Activated naive CD8-positive, alpha-beta T cell treated with anti-CD3 and anti-CD28 coated beads for 36 hours (primary cell): ENCODE measurements at regions not wholly inside any gene's neighbourhood (a gene's known extent, or its start where the extent isn't known, plus 50 kb on each side); places are given as distances from the start of the nearest gene placed in this dataset.

ENCODE experiments used
- DNase-seq: peaks from one replicate; pipeline ENCODE4 v3.0.0; 2021
- H3K27ac Mint-ChIP-seq: one replicate; pipeline ENCODE4 v1.8.0; 2022; ENCODE audit warnings: mild to moderate bottlenecking, moderate library complexity, mixed read lengths
- H3K27me3 Mint-ChIP-seq: one replicate; pipeline ENCODE4 v1.8.0; 2022; ENCODE audit warnings: mild to moderate bottlenecking, mixed read lengths
- H3K36me3 Mint-ChIP-seq: one replicate; pipeline ENCODE4 v1.8.0; 2021; ENCODE audit warnings: mild to moderate bottlenecking, mixed read lengths
- H3K4me1 Mint-ChIP-seq: one replicate; pipeline ENCODE4 v1.8.0; 2021; ENCODE audit warnings: mixed read lengths
- H3K4me3 Mint-ChIP-seq: one replicate; pipeline ENCODE4 v1.8.0; 2022; ENCODE audit warnings: mild to moderate bottlenecking, moderate library complexity, mixed read lengths
- H3K9me3 Mint-ChIP-seq: one replicate; pipeline ENCODE4 v1.8.0; 2022; ENCODE audit warnings: mixed read lengths

- H3K27ac Mint-ChIP-seq: no peak overlapping the region
- no peaks in the 10 kb centered on the region for H3K27me3 Mint-ChIP-seq
- H3K4me1 Mint-ChIP-seq: no peaks in the 10 kb centered on the region
Observed at GRCh38 chr11:42542336-42542735, 769.5 kb upstream of the API5 start.

GRCh38 chr11:42543844-42544419 lies 767.9 kb upstream of the API5 start:
- H3K9me3 Mint-ChIP-seq: peaks cover 8% of the 10 kb centered on the region
- H3K4me1 Mint-ChIP-seq: no peaks in the 10 kb centered on the region
- peaks cover 3% of the 10 kb centered on the region for H3K27me3 Mint-ChIP-seq
- DNase-seq: no peak
- H3K36me3 Mint-ChIP-seq: no peaks in the 10 kb centered on the region
- H3K27ac Mint-ChIP-seq: no peak overlapping the region
- no peak overlapping the region for H3K4me3 Mint-ChIP-seq

More at GRCh38 chr11:42542336-42542735, 769.5 kb upstream of the API5 start:
- H3K36me3 Mint-ChIP-seq: no peaks in the 10 kb centered on the region
- no peak for DNase-seq
- peaks cover 6% of the 10 kb centered on the region for H3K9me3 Mint-ChIP-seq
- H3K4me3 Mint-ChIP-seq: no peak overlapping the region

GRCh38 chr11:42544726-42545125 lies 767.1 kb upstream of the API5 start:
- Mint-ChIP-seq H3K4me1 (no peaks in the 10 kb centered on the region), H3K4me3 (no peak overlapping the region), H3K27ac (no peak overlapping the region), H3K27me3 (peaks cover 3% of the 10 kb centered on the region), H3K9me3 (peaks cover 8% of the 10 kb centered on the region), H3K36me3 (no peaks in the 10 kb centered on the region)
- no peak for DNase-seq

DNA sequence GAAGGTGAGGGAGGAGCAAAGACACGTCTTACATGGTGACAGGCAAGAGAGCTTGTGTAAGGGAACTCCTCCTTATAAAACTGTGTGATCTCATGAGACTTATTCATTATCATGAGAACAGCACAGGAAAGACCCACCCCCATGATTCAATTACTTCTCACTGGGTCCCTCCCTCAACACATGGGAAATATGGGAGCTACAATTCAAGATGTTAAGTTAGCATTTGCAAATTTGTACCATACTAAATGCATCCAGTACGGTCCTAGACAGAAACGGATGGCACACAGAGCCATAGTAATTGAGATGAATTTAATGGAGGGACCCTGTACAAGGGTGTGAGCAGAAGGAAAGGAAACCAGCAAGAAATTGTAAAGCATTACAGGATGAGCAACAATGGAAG lies 765.8 kb upstream of the API5 start:
- Mint-ChIP-seq H3K4me3 (no peak overlapping the region), H3K27ac (no peak overlapping the region), H3K27me3 (peaks cover 3% of the 10 kb centered on the region), H3K4me1 (no peaks in the 10 kb centered on the region), H3K36me3 (no peaks in the 10 kb centered on the region), H3K9me3 (peaks cover 8% of the 10 kb centered on the region)
- no peak for DNase-seq

DNA sequence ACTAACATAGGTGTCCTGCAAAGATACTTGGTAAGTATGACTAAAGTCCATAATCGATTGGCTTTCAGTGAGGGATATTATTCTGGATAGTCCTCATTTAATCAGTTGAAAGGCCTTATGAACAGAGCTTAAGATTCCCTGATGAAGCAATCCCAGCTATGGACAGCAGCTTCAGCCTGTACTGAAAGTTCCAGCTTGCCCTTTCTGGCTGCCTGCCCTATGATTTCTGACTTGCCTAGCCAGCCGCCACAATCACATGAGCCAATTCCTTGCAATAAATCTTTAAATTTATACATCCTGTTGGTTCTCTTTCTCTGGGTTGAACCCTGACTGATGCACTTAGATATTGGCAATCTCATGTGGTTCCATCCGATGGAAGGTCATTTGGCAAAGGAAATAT lies 759.0 kb upstream of the API5 start:
- Mint-ChIP-seq H3K27ac (no peak overlapping the region), H3K27me3 (peaks cover 3% of the 10 kb centered on the region), H3K4me3 (no peak overlapping the region), H3K36me3 (no peaks in the 10 kb centered on the region), H3K9me3 (peaks cover 2% of the 10 kb centered on the region), H3K4me1 (no peaks in the 10 kb centered on the region)
- no peak for DNase-seq

GRCh38 chr11:42555190-42555589 lies 756.6 kb upstream of the API5 start:
- Mint-ChIP-seq H3K4me1 (no peaks in the 10 kb centered on the region), H3K27ac (no peak overlapping the region), H3K9me3 (peaks cover 1% of the 10 kb centered on the region), H3K27me3 (no peaks in the 10 kb centered on the region), H3K4me3 (no peak overlapping the region), H3K36me3 (no peaks in the 10 kb centered on the region)
- no peak for DNase-seq

- peaks cover 14% of the 10 kb centered on the region for H3K9me3 Mint-ChIP-seq
- no peak for DNase-seq
- no peak overlapping the region for H3K4me3 Mint-ChIP-seq
- no peak overlapping the region for H3K27ac Mint-ChIP-seq
- no peaks in the 10 kb centered on the region for H3K4me1 Mint-ChIP-seq
- H3K27me3 Mint-ChIP-seq: no peaks in the 10 kb centered on the region
- H3K36me3 Mint-ChIP-seq: no peaks in the 10 kb centered on the region
Observed at GRCh38 chr11:42571131-42571877, 740.5 kb upstream of the API5 start.

DNA sequence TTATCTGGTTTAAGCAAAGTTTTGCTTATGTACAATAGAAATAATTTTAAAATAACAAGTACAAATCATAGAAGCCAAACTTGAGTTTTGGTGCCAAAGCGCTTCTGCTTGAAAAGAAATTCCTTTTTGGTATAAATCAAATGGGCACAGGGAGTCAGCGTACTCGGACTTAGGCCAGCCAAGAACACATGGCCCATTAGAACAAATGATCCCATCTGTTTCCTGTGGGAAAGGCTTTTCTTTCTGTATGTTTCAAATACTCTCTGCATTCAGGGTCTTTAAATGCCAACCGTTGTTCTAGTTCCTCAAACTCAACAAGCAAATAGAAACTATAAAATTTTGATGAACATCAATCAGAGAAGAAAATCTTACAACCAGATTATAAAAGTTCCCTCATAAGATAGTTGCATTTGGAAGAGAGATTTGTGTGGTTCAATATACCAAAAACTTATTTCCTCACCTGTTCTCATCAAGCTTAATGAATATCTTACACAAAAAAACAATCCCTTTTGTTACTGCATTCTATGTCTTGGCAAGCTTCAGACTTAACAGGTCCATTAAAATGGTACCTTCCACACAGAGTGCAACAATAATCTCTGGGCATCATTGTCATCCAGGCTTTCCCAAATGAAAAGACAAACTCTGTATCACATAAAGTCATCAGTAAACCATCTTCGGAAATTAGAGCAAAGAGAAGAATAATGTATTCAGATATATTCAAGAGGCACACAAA lies 739.8 kb upstream of the API5 start:
- no peak overlapping the region for H3K4me3 Mint-ChIP-seq
- H3K27ac Mint-ChIP-seq: no peak overlapping the region
- H3K4me1 Mint-ChIP-seq: no peaks in the 10 kb centered on the region
- H3K27me3 Mint-ChIP-seq: no peaks in the 10 kb centered on the region
- no peak for DNase-seq
- H3K9me3 Mint-ChIP-seq: peaks cover 7% of the 10 kb centered on the region
- H3K36me3 Mint-ChIP-seq: no peaks in the 10 kb centered on the region

DNA sequence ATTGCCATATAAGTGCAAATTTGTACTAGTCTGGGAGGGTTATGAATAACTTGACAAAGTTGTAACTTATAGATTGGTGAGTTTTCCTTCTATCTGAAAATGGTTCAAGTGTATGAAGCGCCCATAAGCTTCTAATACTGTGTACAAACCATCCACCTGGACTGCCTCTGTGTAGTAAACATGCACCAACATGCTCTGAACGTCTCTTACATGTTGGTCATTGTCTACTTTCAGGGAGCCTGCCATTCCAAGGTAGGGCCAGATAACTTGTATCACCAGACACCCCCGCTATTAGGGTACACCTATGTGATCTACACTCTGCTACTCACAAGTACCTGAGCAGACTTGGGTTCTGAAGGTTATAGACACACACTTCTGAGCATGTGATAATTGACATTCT lies 735.5 kb upstream of the API5 start:
- no peak for DNase-seq
- Mint-ChIP-seq H3K4me1 (no peaks in the 10 kb centered on the region), H3K27me3 (no peaks in the 10 kb centered on the region), H3K4me3 (no peak overlapping the region), H3K27ac (no peak overlapping the region), H3K9me3 (peaks cover 2% of the 10 kb centered on the region), H3K36me3 (no peaks in the 10 kb centered on the region)

DNA sequence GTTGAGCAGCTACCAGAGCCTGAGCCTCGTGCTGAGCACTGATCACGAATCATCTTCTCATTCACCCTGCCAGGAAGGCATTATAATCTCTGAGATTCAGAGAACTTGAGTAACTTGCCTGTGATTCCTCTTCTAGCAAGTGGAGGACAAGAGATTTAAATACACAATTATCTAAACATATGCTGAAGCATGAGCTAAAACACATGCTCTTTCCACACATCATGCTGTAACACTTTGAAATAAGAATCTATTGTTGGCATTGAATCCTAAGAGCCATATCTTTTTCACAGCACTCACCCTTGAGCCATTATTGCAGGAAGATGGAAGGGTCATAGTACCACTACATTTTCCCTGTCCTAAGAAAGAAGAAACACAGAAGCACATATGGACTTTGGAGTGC lies 722.5 kb upstream of the API5 start:
- H3K9me3 Mint-ChIP-seq: no peaks in the 10 kb centered on the region
- no peak overlapping the region for H3K27ac Mint-ChIP-seq
- no peaks in the 10 kb centered on the region for H3K27me3 Mint-ChIP-seq
- DNase-seq: no peak
- no peaks in the 10 kb centered on the region for H3K36me3 Mint-ChIP-seq
- H3K4me1 Mint-ChIP-seq: no peaks in the 10 kb centered on the region
- no peak overlapping the region for H3K4me3 Mint-ChIP-seq

GRCh38 chr11:42591841-42592240 lies 720.0 kb upstream of the API5 start:
- Mint-ChIP-seq H3K27ac (no peak overlapping the region), H3K36me3 (no peaks in the 10 kb centered on the region), H3K9me3 (no peaks in the 10 kb centered on the region), H3K4me1 (no peaks in the 10 kb centered on the region), H3K4me3 (no peak overlapping the region), H3K27me3 (no peaks in the 10 kb centered on the region)
- no peak for DNase-seq

- H3K27ac Mint-ChIP-seq: no peak overlapping the region
- DNase-seq: no peak
- H3K9me3 Mint-ChIP-seq: no peaks in the 10 kb centered on the region
- H3K4me3 Mint-ChIP-seq: no peak overlapping the region
- H3K36me3 Mint-ChIP-seq: no peaks in the 10 kb centered on the region
- no peaks in the 10 kb centered on the region for H3K4me1 Mint-ChIP-seq
- H3K27me3 Mint-ChIP-seq: no peaks in the 10 kb centered on the region
Observed at GRCh38 chr11:42593441-42593840, 718.4 kb upstream of the API5 start.

GRCh38 chr11:42595876-42596275 lies 715.9 kb upstream of the API5 start:
- no peaks in the 10 kb centered on the region for H3K36me3 Mint-ChIP-seq
- H3K27me3 Mint-ChIP-seq: no peaks in the 10 kb centered on the region
- H3K9me3 Mint-ChIP-seq: no peaks in the 10 kb centered on the region
- H3K4me3 Mint-ChIP-seq: no peak overlapping the region
- no peaks in the 10 kb centered on the region for H3K4me1 Mint-ChIP-seq
- no peak for DNase-seq
- no peak overlapping the region for H3K27ac Mint-ChIP-seq

GRCh38 chr11:42596576-42597145 lies 715.1 kb upstream of the API5 start:
- Mint-ChIP-seq H3K27me3 (no peaks in the 10 kb centered on the region), H3K36me3 (no peaks in the 10 kb centered on the region), H3K9me3 (no peaks in the 10 kb centered on the region), H3K4me1 (no peaks in the 10 kb centered on the region), H3K4me3 (no peak overlapping the region), H3K27ac (no peak overlapping the region)
- no peak for DNase-seq

- no peak overlapping the region for H3K27ac Mint-ChIP-seq
- H3K9me3 Mint-ChIP-seq: peaks cover 1% of the 10 kb centered on the region
- no peaks in the 10 kb centered on the region for H3K36me3 Mint-ChIP-seq
- H3K4me1 Mint-ChIP-seq: no peaks in the 10 kb centered on the region
- no peak for DNase-seq
- H3K27me3 Mint-ChIP-seq: no peaks in the 10 kb centered on the region
- H3K4me3 Mint-ChIP-seq: no peak overlapping the region
Observed at GRCh38 chr11:42598341-42598740, 713.5 kb upstream of the API5 start.
